Activated naive CD8-positive, alpha-beta T cell treated with anti-CD3 and anti-CD28 coated beads for 36 hours (primary cell): ENCODE measurements at regions not wholly inside any gene's neighbourhood (a gene's known extent, or its start where the extent isn't known, plus 50 kb on each side); places are given as distances from the start of the nearest gene placed in this dataset.

ENCODE experiments used
- DNase-seq: peaks from one replicate; pipeline ENCODE4 v3.0.0; 2021
- H3K27ac Mint-ChIP-seq: one replicate; pipeline ENCODE4 v1.8.0; 2022; ENCODE audit warnings: mild to moderate bottlenecking, moderate library complexity, mixed read lengths
- H3K27me3 Mint-ChIP-seq: one replicate; pipeline ENCODE4 v1.8.0; 2022; ENCODE audit warnings: mild to moderate bottlenecking, mixed read lengths
- H3K36me3 Mint-ChIP-seq: one replicate; pipeline ENCODE4 v1.8.0; 2021; ENCODE audit warnings: mild to moderate bottlenecking, mixed read lengths
- H3K4me1 Mint-ChIP-seq: one replicate; pipeline ENCODE4 v1.8.0; 2021; ENCODE audit warnings: mixed read lengths
- H3K4me3 Mint-ChIP-seq: one replicate; pipeline ENCODE4 v1.8.0; 2022; ENCODE audit warnings: mild to moderate bottlenecking, moderate library complexity, mixed read lengths
- H3K9me3 Mint-ChIP-seq: one replicate; pipeline ENCODE4 v1.8.0; 2022; ENCODE audit warnings: mixed read lengths

DNA sequence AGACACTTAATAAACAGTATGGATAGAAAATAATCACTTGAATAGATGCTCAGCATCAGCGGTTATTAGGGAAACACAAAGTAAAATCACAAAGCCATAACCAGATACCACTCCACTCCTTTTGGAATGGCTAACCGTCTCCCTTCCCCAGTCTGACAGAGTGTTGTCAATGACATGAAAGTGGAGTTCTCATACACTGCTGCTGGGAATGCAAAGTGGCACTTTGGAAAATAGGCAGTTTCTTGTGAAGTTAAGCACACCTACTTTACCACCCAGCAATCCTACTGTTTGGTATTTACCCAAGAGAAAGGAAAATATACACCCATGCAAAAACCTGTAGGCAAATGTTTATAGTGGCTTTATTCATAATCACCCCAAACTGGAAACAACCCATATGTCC lies 81.0 kb upstream of the KLHL25 start:
- no peaks in the 10 kb centered on the region for H3K9me3 Mint-ChIP-seq
- H3K27ac Mint-ChIP-seq = no peak overlapping the region
- H3K27me3 Mint-ChIP-seq = peaks cover 41% of the 10 kb centered on the region
- H3K4me1 Mint-ChIP-seq = no peaks in the 10 kb centered on the region
- no peak overlapping the region for H3K4me3 Mint-ChIP-seq
- DNase-seq = no peak
- H3K36me3 Mint-ChIP-seq = no peaks in the 10 kb centered on the region

DNA sequence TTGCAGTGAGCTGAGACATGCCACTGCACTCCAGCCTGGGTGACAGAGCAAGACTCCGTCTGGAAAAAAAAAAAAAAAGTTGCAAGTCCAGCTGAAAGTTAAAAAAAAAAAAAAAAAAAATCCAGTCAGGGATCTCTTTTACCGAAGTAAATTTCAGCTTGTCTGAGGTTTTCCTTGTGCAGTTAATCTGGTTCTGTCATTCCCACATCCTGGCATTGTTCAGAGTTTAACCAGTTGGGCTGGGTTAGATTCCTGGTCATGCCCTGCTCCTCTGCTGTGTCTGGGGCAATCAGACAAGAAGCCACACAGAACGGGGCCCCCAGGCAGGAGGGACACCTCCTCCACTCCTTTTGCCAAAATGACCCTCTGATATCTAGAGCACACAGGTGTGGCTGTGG lies 84.1 kb upstream of the KLHL25 start:
- Mint-ChIP-seq H3K27me3 (peaks cover 40% of the 10 kb centered on the region), H3K4me1 (no peaks in the 10 kb centered on the region), H3K9me3 (no peaks in the 10 kb centered on the region), H3K27ac (no peak overlapping the region), H3K4me3 (no peak overlapping the region), H3K36me3 (no peaks in the 10 kb centered on the region)
- DNase-seq = no peak

DNA sequence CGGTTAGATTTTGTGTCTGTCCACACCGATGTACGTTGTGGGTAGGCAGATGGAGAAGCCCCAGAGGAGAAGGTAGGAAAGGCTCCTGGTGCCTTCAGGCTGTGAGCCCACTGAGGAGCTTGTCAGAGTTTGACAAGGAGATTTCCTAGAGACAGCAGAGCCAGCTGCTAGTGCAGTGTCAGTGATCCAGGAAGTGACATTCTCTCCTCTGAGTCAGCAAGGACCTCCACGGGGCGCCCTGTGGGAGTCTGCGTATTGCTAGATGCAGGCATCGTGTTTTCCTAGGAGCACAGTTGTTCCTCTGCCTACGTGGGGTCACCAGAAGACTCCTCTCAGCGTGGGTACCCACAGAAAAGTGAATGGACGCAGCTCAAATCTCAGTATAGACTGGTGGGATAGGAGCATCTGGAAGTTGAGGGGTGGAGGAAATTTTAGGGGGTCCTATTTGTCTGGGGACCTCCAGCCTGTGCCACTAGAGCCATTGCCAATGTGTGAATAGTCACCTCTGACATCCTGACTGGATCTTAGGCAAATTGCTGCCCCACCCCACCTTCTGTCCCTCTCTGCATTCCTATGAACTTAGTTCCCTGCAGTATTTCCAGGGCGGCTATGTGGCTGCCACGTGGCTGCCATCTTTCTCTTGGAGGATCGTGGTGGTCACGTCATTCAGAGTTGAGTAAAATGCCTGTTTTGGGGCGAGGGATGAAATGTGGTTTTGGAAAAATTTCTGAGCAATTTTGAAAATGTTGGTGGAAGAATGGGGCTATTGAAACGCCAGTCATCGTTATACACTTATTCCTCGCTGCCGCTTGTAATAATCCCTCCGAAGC lies 84.8 kb upstream of the KLHL25 start:
- DNase-seq = no peak
- H3K4me1 Mint-ChIP-seq = no peaks in the 10 kb centered on the region
- H3K27me3 Mint-ChIP-seq = peaks cover 37% of the 10 kb centered on the region
- H3K9me3 Mint-ChIP-seq = no peaks in the 10 kb centered on the region
- no peak overlapping the region for H3K4me3 Mint-ChIP-seq
- no peak overlapping the region for H3K27ac Mint-ChIP-seq
- no peaks in the 10 kb centered on the region for H3K36me3 Mint-ChIP-seq

DNA sequence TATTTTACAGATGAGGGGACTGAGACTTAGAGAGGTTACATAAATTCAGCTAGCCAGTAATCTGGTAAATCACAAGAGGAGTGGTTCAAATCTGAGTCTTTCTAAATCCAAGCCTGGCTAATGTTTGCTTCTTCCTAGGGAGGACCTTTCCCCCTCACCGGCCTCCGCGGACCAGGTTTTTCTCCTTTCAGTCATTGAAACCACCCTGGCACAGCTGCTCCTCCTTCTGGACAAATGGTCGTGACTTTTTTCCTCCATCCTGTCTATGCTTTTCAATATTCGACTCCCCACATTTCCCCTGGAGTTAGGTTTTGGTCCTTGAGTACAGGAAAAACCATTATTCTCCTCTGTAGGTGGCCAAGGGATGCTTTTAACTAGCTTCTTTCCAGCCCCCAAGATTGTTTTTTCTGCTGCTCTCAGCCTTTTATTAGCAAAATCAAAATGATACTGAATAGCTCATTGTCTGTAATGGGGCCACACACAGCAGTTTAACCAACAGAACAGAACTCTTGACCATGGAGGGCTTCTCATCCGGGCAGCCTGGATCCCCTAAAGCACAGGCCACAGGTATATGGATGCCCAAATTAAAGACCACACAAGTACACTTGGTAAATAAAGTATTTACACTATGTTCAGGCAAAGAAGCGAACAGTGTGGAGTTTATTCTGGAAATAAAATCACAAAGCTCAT lies 85.9 kb upstream of the KLHL25 start:
- H3K27me3 Mint-ChIP-seq = peaks cover 41% of the 10 kb centered on the region
- no peak for DNase-seq
- H3K4me1 Mint-ChIP-seq = no peaks in the 10 kb centered on the region
- H3K27ac Mint-ChIP-seq = no peak overlapping the region
- no peak overlapping the region for H3K4me3 Mint-ChIP-seq
- H3K36me3 Mint-ChIP-seq = no peaks in the 10 kb centered on the region
- H3K9me3 Mint-ChIP-seq = no peaks in the 10 kb centered on the region

DNA sequence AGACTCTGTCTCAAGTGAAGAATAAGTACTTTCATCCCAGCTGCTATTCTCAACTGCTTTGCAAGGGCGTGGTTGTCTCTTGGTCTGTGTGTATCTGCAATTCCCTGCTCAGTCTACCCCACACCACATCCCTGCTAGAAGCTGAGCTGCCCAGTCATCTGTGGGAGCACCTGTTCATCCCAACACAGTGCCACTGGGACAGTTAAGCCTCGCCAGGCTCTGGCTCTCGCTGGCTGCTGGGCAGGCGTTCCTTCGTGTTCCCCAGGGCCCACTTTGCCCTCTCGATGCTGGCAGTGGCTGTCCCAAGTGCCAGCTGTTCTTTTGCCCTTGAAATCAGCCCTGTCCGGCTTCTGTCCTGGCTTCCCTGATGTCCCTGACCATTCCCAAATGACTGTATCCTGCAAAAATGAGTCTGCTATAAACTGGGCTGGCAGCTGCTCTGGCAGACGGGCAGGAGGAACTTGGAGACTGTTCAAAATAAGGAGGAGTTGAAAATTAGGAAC lies 91.6 kb upstream of the KLHL25 start:
- no peaks in the 10 kb centered on the region for H3K9me3 Mint-ChIP-seq
- H3K27ac Mint-ChIP-seq = no peak overlapping the region
- H3K27me3 Mint-ChIP-seq = peaks cover 20% of the 10 kb centered on the region
- H3K4me1 Mint-ChIP-seq = no peaks in the 10 kb centered on the region
- no peak for DNase-seq
- no peaks in the 10 kb centered on the region for H3K36me3 Mint-ChIP-seq
- no peak overlapping the region for H3K4me3 Mint-ChIP-seq

DNA sequence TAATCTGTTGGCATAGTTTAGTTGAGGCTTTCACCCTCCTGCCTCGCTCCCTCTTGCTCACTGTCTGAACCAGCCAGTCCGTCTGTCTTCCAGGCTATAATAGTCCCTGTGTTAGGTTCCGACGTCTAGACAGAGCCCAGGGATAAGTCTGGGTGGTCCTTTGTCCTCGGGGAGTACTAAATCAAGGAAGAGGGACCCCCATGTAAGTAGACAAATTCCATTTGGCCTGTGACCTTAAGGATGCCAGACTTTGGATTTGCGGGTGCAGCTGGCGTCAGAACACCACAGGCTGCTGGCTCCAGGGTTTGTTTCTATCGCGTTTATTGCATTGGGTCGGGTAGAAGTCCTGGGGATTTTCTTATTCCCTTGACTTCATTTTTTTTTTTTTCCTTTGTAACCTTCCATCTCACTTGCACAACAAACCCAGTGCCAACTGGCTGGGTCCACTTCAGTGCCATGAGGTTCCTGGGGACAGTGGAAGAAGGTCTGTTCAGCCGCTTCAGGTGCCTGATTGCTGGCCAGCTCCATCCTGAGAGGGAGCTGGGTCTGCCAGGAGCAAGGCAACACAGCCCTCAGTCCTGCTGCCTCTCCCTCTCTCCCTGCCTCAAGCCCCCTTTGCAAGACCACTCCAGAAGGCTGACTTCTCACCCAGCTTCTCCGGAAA lies 95.4 kb upstream of the KLHL25 start:
- Mint-ChIP-seq H3K9me3 (no peaks in the 10 kb centered on the region), H3K36me3 (no peaks in the 10 kb centered on the region), H3K27me3 (peaks cover 18% of the 10 kb centered on the region), H3K4me3 (no peak overlapping the region), H3K27ac (no peak overlapping the region), H3K4me1 (no peaks in the 10 kb centered on the region)
- DNase-seq = no peak

DNA sequence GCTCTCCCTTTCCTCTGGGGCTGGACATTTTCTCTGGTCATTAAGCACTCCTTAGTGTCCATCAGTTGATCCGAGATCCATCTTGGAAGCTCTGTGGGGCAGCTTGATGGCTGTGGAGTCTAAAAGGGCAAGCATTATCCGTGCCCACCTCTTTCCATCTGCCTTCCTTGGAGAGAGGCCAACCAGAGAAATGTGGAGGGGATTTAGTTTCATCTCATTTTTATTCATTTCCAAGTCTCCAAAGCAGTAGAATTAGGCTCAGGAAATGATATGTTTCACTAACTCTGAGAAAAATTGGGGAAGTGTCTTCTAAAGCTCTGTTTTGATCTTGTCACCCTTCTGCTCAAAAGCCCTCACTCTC lies 95.9 kb upstream of the KLHL25 start:
- no peaks in the 10 kb centered on the region for H3K9me3 Mint-ChIP-seq
- peaks cover 13% of the 10 kb centered on the region for H3K27me3 Mint-ChIP-seq
- H3K27ac Mint-ChIP-seq = no peak overlapping the region
- no peak overlapping the region for H3K4me3 Mint-ChIP-seq
- H3K4me1 Mint-ChIP-seq = no peaks in the 10 kb centered on the region
- DNase-seq = no peak
- no peaks in the 10 kb centered on the region for H3K36me3 Mint-ChIP-seq

DNA sequence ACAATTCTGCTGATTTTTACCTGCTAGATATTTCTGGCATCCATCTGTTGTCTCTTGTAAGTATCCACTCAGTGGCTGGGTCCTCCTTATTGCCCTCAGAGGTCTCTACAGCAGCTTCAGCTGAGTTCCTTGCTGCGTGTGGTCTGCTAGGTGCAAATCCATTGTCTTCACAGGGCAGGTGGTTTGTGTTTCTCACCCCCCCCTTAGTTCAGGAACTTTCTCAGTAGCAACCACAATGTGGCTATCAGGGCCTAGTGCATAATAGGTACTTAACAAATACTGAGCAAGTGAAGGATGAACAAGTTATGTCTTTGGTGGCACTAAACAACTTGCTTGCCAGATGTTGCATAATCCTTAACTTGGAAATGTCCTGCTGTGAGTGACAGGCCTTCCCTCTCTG lies 96.7 kb upstream of the KLHL25 start:
- H3K27ac Mint-ChIP-seq = no peak overlapping the region
- H3K9me3 Mint-ChIP-seq = no peaks in the 10 kb centered on the region
- no peaks in the 10 kb centered on the region for H3K36me3 Mint-ChIP-seq
- no peak overlapping the region for H3K4me3 Mint-ChIP-seq
- no peaks in the 10 kb centered on the region for H3K4me1 Mint-ChIP-seq
- DNase-seq = no peak
- H3K27me3 Mint-ChIP-seq = peaks cover 15% of the 10 kb centered on the region

DNA sequence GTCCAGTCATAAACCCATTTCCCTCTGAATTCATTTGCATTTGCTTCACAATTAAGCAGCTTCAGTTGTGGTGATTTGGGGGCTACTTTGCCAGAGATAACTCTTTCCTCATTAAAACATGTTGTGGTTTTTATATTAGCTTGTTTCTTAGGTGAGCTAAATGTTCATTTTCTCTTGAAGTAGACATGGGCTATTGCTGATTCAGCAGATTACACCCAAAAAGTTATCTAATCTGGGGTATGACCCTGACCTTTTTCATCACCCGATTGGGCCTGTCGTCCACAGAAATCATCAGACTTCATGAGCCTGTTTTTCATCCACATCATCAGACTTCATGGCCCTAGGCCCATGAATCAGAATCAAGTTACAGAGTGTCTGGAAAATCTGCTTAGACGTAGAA lies 97.5 kb upstream of the KLHL25 start:
- no peak for DNase-seq
- no peak overlapping the region for H3K27ac Mint-ChIP-seq
- H3K4me3 Mint-ChIP-seq = no peak overlapping the region
- H3K27me3 Mint-ChIP-seq = peaks cover 22% of the 10 kb centered on the region
- H3K36me3 Mint-ChIP-seq = no peaks in the 10 kb centered on the region
- H3K4me1 Mint-ChIP-seq = no peaks in the 10 kb centered on the region
- peaks cover 2% of the 10 kb centered on the region for H3K9me3 Mint-ChIP-seq

DNA sequence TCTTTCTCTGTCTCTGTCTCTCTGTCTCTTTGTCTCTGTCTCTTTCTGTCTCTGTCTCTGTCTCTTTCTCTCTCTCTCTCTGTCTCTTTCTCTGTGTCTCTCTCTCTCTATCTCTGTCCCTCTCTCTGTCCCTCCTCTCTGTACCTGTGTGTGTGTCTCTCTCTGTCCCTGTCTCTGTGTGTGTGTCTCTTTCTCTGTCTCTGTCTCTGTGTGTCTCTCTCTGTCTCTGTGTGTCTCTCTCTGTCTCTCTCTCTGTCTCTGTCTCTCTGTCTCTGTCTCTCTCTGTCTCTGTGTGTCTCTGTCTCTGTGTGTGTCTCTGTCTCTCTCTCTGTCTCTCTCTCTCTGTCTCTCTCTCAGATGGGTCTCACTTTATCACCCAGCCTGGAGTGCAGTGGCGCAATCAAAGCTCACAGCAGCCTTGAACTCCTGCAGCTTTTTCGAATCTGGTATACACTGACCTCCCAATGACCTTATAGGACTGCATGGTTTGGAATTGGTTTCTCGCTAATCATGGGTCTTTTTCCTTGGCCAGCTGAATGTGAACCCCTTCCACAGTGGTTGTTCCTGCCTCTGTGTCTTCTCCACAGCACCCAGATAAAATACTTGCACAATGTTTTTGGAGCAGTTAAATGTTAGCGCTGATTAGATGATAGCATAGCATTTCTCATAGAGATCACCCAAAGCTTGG lies 102.6 kb upstream of the KLHL25 start:
- no peaks in the 10 kb centered on the region for H3K4me1 Mint-ChIP-seq
- no peak for DNase-seq
- H3K27ac Mint-ChIP-seq = no peak overlapping the region
- H3K27me3 Mint-ChIP-seq = peaks cover 38% of the 10 kb centered on the region
- H3K9me3 Mint-ChIP-seq = peaks cover 2% of the 10 kb centered on the region
- no peaks in the 10 kb centered on the region for H3K36me3 Mint-ChIP-seq
- no peak overlapping the region for H3K4me3 Mint-ChIP-seq

DNA sequence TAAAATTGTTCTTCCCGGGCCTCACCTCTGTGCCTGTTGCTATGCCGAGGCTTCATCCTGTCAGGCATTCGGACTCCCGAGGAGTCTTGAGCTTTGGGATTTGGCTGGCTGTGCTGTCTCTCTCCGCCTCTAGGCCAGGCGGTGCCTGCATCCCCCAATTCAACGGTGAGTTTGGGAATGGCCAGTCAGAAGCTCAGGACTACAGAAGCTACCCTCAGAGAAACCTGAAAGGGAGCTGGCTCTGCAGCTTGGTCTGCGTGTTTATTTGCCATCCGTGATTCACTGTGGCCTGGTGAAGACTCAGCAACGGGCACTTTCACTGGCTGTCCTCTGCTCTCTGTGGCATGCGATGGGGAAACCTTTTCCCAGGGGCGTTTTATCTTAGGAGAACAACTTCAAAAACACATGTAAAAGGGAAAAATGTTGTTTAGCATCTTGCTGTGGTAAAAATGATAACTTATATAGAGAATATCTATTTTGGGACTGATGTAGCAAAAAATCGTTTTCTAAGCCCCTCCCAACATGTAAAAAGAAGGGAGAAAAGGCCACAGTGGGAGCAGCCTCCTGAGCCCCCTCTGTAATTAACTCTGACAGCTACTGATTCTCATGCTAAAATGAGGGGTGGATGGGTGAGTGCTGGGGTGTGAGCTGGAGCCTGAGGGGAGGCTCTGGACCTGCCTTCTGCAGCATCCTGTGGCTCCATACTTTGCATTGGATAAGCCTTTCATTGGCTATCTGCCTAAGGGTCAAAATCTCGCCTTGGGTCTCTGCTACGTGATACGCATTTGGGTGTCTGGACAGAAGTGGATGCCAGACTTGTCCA lies 103.4 kb upstream of the KLHL25 start:
- peaks cover 36% of the 10 kb centered on the region for H3K27me3 Mint-ChIP-seq
- H3K36me3 Mint-ChIP-seq = no peaks in the 10 kb centered on the region
- peaks cover 2% of the 10 kb centered on the region for H3K9me3 Mint-ChIP-seq
- no peaks in the 10 kb centered on the region for H3K4me1 Mint-ChIP-seq
- H3K27ac Mint-ChIP-seq = no peak overlapping the region
- no peak for DNase-seq
- H3K4me3 Mint-ChIP-seq = no peak overlapping the region

DNA sequence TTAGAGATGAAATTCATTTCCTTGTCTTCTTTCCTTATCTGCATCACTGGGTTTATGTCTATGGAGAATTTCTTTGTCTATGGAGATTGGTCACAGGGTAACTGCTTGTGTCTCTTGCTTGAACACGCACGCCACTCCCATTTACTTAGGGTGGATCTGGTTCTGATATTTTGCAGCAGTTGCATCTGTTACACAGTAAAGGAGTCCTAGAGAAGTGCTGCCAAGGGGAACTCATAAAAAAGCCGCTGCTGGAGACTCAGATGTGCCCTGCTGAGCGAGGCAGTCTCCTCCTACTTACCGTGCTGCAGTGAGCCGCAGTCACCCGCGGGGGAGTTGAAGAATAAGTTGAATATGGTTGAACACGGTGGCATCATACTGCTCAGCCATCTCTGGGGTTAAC lies 105.2 kb upstream of the KLHL25 start:
- no peak for DNase-seq
- H3K4me3 Mint-ChIP-seq = no peak overlapping the region
- H3K4me1 Mint-ChIP-seq = no peaks in the 10 kb centered on the region
- no peak overlapping the region for H3K27ac Mint-ChIP-seq
- no peaks in the 10 kb centered on the region for H3K36me3 Mint-ChIP-seq
- H3K27me3 Mint-ChIP-seq = peaks cover 37% of the 10 kb centered on the region
- peaks cover 2% of the 10 kb centered on the region for H3K9me3 Mint-ChIP-seq

DNA sequence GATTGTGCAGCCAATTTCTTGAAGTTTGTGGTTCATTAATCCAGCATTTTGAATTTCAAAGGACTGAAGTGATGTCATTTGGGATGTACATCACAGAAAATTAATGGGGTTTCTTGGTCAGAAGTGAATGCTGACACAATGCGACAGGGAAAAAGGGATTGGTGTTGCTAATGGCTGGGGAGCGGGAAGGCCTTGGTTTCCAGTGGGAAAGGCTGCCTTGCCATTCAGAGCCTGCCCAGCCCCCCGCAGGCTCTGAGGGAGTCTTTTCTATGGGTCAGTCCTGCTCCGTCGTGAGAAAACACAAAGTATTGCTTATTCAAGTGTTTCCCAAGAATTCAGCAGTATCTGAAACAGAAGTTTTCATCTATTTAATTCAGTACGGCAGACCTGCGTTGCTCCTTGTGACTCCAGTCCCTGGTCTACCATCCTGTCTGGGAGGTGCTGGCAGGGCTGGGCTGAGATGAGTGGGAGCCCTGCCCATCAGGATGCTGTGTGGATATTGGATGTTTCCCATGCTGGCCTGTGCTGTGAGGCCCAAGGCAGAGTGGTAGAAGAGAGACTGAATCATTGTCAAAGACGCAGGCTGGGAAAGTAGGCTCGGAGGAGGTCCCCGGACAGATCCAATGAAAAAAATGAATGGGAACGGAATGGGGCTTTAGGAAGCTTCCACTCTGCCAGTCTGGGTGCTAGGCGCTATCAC lies 111.2 kb upstream of the KLHL25 start:
- H3K27me3 Mint-ChIP-seq = peaks cover 24% of the 10 kb centered on the region
- H3K9me3 Mint-ChIP-seq = no peaks in the 10 kb centered on the region

DNA sequence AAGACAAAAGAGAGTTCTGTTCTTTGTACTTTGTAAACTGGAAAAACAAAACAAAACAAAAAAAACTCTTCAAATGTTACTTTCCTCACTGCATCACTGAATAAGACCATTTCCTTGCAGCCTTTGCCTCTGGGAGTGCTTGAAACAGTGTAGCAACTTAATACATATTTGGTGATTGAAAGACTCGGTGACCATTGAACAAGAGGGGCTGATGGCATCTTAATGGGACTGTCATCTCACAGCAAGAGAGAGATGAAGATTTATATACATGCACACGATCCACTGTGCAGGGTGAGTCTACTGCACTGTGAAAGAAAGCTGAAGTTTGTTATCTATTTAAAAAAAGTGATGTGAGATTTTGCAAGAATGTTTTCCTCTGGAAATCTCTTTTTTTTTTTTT lies 111.9 kb upstream of the KLHL25 start:
- no peaks in the 10 kb centered on the region for H3K4me1 Mint-ChIP-seq
- H3K4me3 Mint-ChIP-seq = no peak overlapping the region
- DNase-seq = no peak
- H3K9me3 Mint-ChIP-seq = no peaks in the 10 kb centered on the region
- H3K27me3 Mint-ChIP-seq = peaks cover 21% of the 10 kb centered on the region
- H3K27ac Mint-ChIP-seq = no peak overlapping the region
- no peaks in the 10 kb centered on the region for H3K36me3 Mint-ChIP-seq

More for the DNA sequence above, 111.2 kb upstream of the KLHL25 start:
- no peak for DNase-seq
- no peak overlapping the region for H3K27ac Mint-ChIP-seq
- H3K4me1 Mint-ChIP-seq = no peaks in the 10 kb centered on the region
- no peaks in the 10 kb centered on the region for H3K36me3 Mint-ChIP-seq
- no peak overlapping the region for H3K4me3 Mint-ChIP-seq
